Neuronal stem cell (in vitro differentiated cells): ENCODE measurements at regions not wholly inside any gene's neighbourhood (a gene's known extent, or its start where the extent isn't known, plus 50 kb on each side); places are given as distances from the start of the nearest gene placed in this dataset.

Source experiments
- DNase-seq: peaks from one replicate; pipeline ENCODE4 v3.0.0-alpha.2; 2013; ENCODE audit warnings: low spot score
- H2AFZ ChIP-seq: one replicate; pipeline ENCODE4 v1.6.1; 2013; ENCODE audit warnings: mild to moderate bottlenecking, low read length, inconsistent platforms
- H2AK5ac ChIP-seq: 2 replicates; pipeline ENCODE4 v1.6.1; 2013; ENCODE audit warnings: low read depth, mild to moderate bottlenecking, inconsistent platforms, low read length, moderate library complexity, mixed read lengths
- H2BK120ac ChIP-seq: 2 replicates; pipeline ENCODE4 v1.6.1; 2013; ENCODE audit warnings: low read depth, mild to moderate bottlenecking, inconsistent platforms, low read length, moderate library complexity, mixed read lengths
- H2BK12ac ChIP-seq: one replicate; pipeline ENCODE4 v1.6.1; 2013; ENCODE audit warnings: low read length, inconsistent platforms
- H2BK15ac ChIP-seq: 2 replicates; pipeline ENCODE4 v1.6.1; 2013; ENCODE audit warnings: mild to moderate bottlenecking, low read length, inconsistent platforms, mixed read lengths
- H2BK5ac ChIP-seq: one replicate; pipeline ENCODE4 v1.6.1; 2013; ENCODE audit warnings: inconsistent platforms, mild to moderate bottlenecking, low read length, moderate library complexity
- H3K14ac ChIP-seq: one replicate; pipeline ENCODE4 v1.6.1; 2013; ENCODE audit warnings: low read length, inconsistent platforms
- H3K18ac ChIP-seq: 2 replicates; pipeline ENCODE4 v1.6.1; 2013; ENCODE audit warnings: low read length, inconsistent platforms
- H3K23ac ChIP-seq: 2 replicates; pipeline ENCODE4 v1.6.1; 2013; ENCODE audit warnings: low read depth, mild to moderate bottlenecking, mixed read lengths, low read length, inconsistent platforms; ENCODE audit not compliant: poor library complexity
- H3K27ac ChIP-seq: replicated peaks from 3 replicates; pipeline ENCODE4 v1.5.1; 2013; ENCODE audit warnings: low read length, inconsistent platforms
- H3K27me3 ChIP-seq, 3 experiments: 2 replicates each; pipeline ENCODE4 v1.6.1; 2013; ENCODE audit warnings: low read length in 3 of 3, mild to moderate bottlenecking in 2 of 3, inconsistent platforms in 1 of 3, low read depth in 1 of 3, mixed read lengths in 1 of 3, moderate library complexity in 1 of 3; ENCODE audit not compliant: control insufficient read depth in 3 of 3, insufficient read depth in 3 of 3
- H3K36me3 ChIP-seq, 2 donors: replicated peaks in 1 of 2; 2 replicates each; pipeline ENCODE4 v1.6.1; 2013; ENCODE audit warnings: low read length in 2 of 2; ENCODE audit not compliant: control insufficient read depth in 2 of 2, insufficient read depth in 2 of 2
- H3K4ac ChIP-seq: 2 replicates; pipeline ENCODE4 v1.6.1; 2013; ENCODE audit warnings: inconsistent platforms, mild to moderate bottlenecking, low read length, moderate library complexity
- H3K4me1 ChIP-seq, 2 donors: 1 replicate in 1 of 2; 2 replicates in 1 of 2; pipeline ENCODE4 v1.6.1; 2013; ENCODE audit warnings: low read length in 2 of 2, low read depth in 1 of 2; ENCODE audit not compliant: control insufficient read depth in 2 of 2, insufficient read depth in 1 of 2
- H3K4me2 ChIP-seq: one replicate; pipeline ENCODE4 v1.6.1; 2013; ENCODE audit warnings: mild to moderate bottlenecking, low read length, inconsistent platforms; ENCODE audit not compliant: insufficient read depth, poor library complexity, severe bottlenecking
- H3K4me3 ChIP-seq, 2 donors: 2 replicates each; pipeline ENCODE4 v1.5.1; 2013; ENCODE audit warnings: low read length in 2 of 2, mild to moderate bottlenecking in 2 of 2, inconsistent platforms in 1 of 2, moderate library complexity in 1 of 2
- H3K79me1 ChIP-seq: one replicate; pipeline ENCODE4 v1.6.1; 2013; ENCODE audit warnings: low read depth, mild to moderate bottlenecking, inconsistent platforms, low read length, moderate library complexity
- H3K9ac ChIP-seq: one replicate; pipeline ENCODE4 v1.6.1; 2013; ENCODE audit warnings: mild to moderate bottlenecking, low read depth, low read length, inconsistent platforms; ENCODE audit not compliant: poor library complexity
- H3K9me3 ChIP-seq, 2 donors: replicated peaks in 1 of 2; 2 replicates each; pipeline versions ENCODE3 to v1.6.1; 2013; ENCODE audit warnings: low read length in 2 of 2, mild to moderate bottlenecking in 2 of 2, inconsistent platforms in 1 of 2, low read depth in 1 of 2, mixed read lengths in 1 of 2, moderate library complexity in 1 of 2; ENCODE audit not compliant: control insufficient read depth in 2 of 2, insufficient read depth in 1 of 2
- H4K8ac ChIP-seq: one replicate; pipeline ENCODE4 v1.6.1; 2013; ENCODE audit warnings: low read depth, mild to moderate bottlenecking, inconsistent platforms, low read length, moderate library complexity
- H4K91ac ChIP-seq: one replicate; pipeline ENCODE4 v1.6.1; 2013; ENCODE audit warnings: low read length, low read depth, mild to moderate bottlenecking, inconsistent platforms; ENCODE audit not compliant: poor library complexity
- WGBS, 2 donors: extraction: QIAGEN DNeasy Blood & Tissue Kit; methylation state at CpG; one replicate each; pipeline ENCODE4 v1.1.7; 2013; ENCODE audit warnings: missing lambda C conversion rate in 2 of 2, mixed read lengths in 1 of 2; ENCODE audit not compliant: insufficient read length in 2 of 2, insufficient replicate concordance in 1 of 2; ENCODE audit errors: extremely low coverage in 2 of 2; 5-methylcytosine and 5-hydroxymethylcytosine counted together

DNA sequence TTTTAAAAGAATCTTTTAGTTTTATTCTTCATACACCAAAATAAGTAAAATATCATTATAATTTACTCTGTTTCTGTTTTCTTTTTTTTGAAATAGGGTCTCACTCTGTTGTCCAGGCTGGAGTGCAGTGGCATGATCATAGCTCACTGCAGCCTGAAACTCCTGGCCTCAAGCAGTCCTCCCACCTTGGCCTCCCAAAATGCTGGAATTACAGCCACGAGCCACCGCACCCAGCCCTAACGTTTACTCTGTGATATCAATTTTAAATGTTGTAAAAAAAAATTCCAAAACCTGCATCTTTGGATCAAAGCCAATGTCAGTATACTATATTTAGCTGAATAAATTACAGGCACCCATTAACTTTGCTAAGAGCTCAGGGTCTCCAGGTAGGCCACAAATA is 437.1 kb upstream of the USP15 start:
- H3K14ac ChIP-seq = no peak overlapping the region
- no peak overlapping the region for H3K4me3 ChIP-seq
- H2AK5ac ChIP-seq = no peak overlapping the region
- H3K18ac ChIP-seq = no peak overlapping the region
- H2AFZ ChIP-seq = no peak overlapping the region
- no peak overlapping the region for H3K9ac ChIP-seq
- H3K27ac ChIP-seq = no peak overlapping the region
- no peak overlapping the region for H4K91ac ChIP-seq
- no peak overlapping the region for H2BK120ac ChIP-seq
- no peak overlapping the region for H2BK5ac ChIP-seq
- H3K23ac ChIP-seq = no peak overlapping the region
- H3K27me3 ChIP-seq = no peaks in the 10 kb centered on the region
- H3K9me3 ChIP-seq = no peaks in the 10 kb centered on the region
- H2BK12ac ChIP-seq = no peak overlapping the region
- H2BK15ac ChIP-seq = no peak overlapping the region
- no peaks in the 10 kb centered on the region for H3K79me1 ChIP-seq
- H3K4ac ChIP-seq = no peak overlapping the region
- H3K36me3 ChIP-seq = no peaks in the 10 kb centered on the region
- no peak overlapping the region for H3K4me2 ChIP-seq
- WGBS, 2 donors = no CpG with 5 or more reads among the region's 3 CpGs
- no peak for DNase-seq
- no peaks in the 10 kb centered on the region for H3K4me1 ChIP-seq
- H4K8ac ChIP-seq = no peak overlapping the region

DNA sequence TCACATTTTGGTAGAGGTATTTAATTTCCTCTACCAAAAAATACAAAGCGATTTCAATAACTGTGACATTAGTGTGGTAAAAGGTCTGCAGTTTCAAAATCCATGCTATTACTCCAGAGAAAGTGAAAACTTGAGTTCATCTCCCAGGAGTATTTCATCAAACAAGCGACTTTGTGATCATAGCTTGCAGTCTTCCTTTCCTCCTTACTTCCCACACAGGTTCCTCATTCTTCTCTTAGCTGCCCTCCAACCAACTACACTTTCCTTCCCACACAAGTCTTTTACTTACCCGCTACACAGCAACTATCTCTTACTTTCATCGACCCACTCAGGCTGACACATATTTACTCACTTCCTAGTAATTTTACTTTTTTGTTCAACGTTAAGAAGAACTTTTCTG is 413.4 kb upstream of the USP15 start:
- no peak overlapping the region for H4K8ac ChIP-seq
- no peak overlapping the region for H2AFZ ChIP-seq

GRCh38 chr12:61848893-61849292 is 411.3 kb upstream of the USP15 start:
- no peak overlapping the region for H2AFZ ChIP-seq
- no peak overlapping the region for H2BK15ac ChIP-seq
- H3K27me3 ChIP-seq = no peaks in the 10 kb centered on the region
- no peak overlapping the region for H3K4me2 ChIP-seq
- DNase-seq = no peak
- no peak overlapping the region for H4K91ac ChIP-seq
- H3K23ac ChIP-seq = no peak overlapping the region
- H2BK5ac ChIP-seq = no peak overlapping the region
- no peaks in the 10 kb centered on the region for H3K79me1 ChIP-seq
- H3K9ac ChIP-seq = no peak overlapping the region
- no peak overlapping the region for H3K4ac ChIP-seq
- H2BK12ac ChIP-seq = no peak overlapping the region
- no peak overlapping the region for H2AK5ac ChIP-seq
- H3K36me3 ChIP-seq = no peaks in the 10 kb centered on the region
- no peak overlapping the region for H3K14ac ChIP-seq
- H3K9me3 ChIP-seq = no peaks in the 10 kb centered on the region
- no peak overlapping the region for H3K27ac ChIP-seq
- H3K18ac ChIP-seq = no peak overlapping the region
- no peak overlapping the region for H2BK120ac ChIP-seq
- H3K4me1 ChIP-seq = no peaks in the 10 kb centered on the region
- no peak overlapping the region for H3K4me3 ChIP-seq
- no CpG with 5 or more reads among the region's 7 CpGs for WGBS, 2 donors
- no peak overlapping the region for H4K8ac ChIP-seq

More for the DNA sequence above, 413.4 kb upstream of the USP15 start:
- no peaks in the 10 kb centered on the region for H3K79me1 ChIP-seq
- H3K27ac ChIP-seq = no peak overlapping the region
- no peaks in the 10 kb centered on the region for H3K4me1 ChIP-seq
- H3K18ac ChIP-seq = no peak overlapping the region
- H3K27me3 ChIP-seq = no peaks in the 10 kb centered on the region
- no peak overlapping the region for H2AK5ac ChIP-seq
- no peak overlapping the region for H2BK15ac ChIP-seq
- no peak for DNase-seq
- H4K91ac ChIP-seq = no peak overlapping the region
- H3K36me3 ChIP-seq = no peaks in the 10 kb centered on the region
- no peak overlapping the region for H3K14ac ChIP-seq
- no peak overlapping the region for H3K9ac ChIP-seq
- H3K23ac ChIP-seq = no peak overlapping the region
- no peak overlapping the region for H2BK5ac ChIP-seq
- no peak overlapping the region for H2BK12ac ChIP-seq
- H2BK120ac ChIP-seq = no peak overlapping the region
- no peak overlapping the region for H3K4me2 ChIP-seq
- no peak overlapping the region for H3K4me3 ChIP-seq
- WGBS, 2 donors = no CpG with 5 or more reads among the region's 5 CpGs
- no peak overlapping the region for H3K4ac ChIP-seq
- no peaks in the 10 kb centered on the region for H3K9me3 ChIP-seq

- no peak overlapping the region for H3K23ac ChIP-seq
- H3K27me3 ChIP-seq = no peaks in the 10 kb centered on the region
- H3K4me2 ChIP-seq = no peak overlapping the region
- H3K9ac ChIP-seq = no peak overlapping the region
- H3K9me3 ChIP-seq = no peaks in the 10 kb centered on the region
- H2BK12ac ChIP-seq = no peak overlapping the region
- H3K36me3 ChIP-seq = no peaks in the 10 kb centered on the region
- H2AFZ ChIP-seq = no peak overlapping the region
- H3K4me1 ChIP-seq = no peaks in the 10 kb centered on the region
- H2AK5ac ChIP-seq = no peak overlapping the region
- no peak overlapping the region for H2BK15ac ChIP-seq
- DNase-seq = no peak
- no peak overlapping the region for H3K18ac ChIP-seq
- H3K4ac ChIP-seq = no peak overlapping the region
- H3K4me3 ChIP-seq = no peak overlapping the region
- no peak overlapping the region for H2BK120ac ChIP-seq
- no peak overlapping the region for H4K8ac ChIP-seq
- H3K27ac ChIP-seq = no peak overlapping the region
- H3K79me1 ChIP-seq = no peaks in the 10 kb centered on the region
- no peak overlapping the region for H3K14ac ChIP-seq
- no peak overlapping the region for H2BK5ac ChIP-seq
- no peak overlapping the region for H4K91ac ChIP-seq
Observed at GRCh38 chr12:61853945-61854344, 406.3 kb upstream of the USP15 start.
